Right forelimb (tissue), 1 donor: ENCODE measurements at regions not wholly inside any gene's neighbourhood (a gene's known extent, or its start where the extent isn't known, plus 50 kb on each side); places are given as distances from the start of the nearest gene placed in this dataset.

ENCODE experiments used
- DNase-seq: peaks from one replicate; pipeline ENCODE4 v3.0.0-alpha.2; 2018

DNA sequence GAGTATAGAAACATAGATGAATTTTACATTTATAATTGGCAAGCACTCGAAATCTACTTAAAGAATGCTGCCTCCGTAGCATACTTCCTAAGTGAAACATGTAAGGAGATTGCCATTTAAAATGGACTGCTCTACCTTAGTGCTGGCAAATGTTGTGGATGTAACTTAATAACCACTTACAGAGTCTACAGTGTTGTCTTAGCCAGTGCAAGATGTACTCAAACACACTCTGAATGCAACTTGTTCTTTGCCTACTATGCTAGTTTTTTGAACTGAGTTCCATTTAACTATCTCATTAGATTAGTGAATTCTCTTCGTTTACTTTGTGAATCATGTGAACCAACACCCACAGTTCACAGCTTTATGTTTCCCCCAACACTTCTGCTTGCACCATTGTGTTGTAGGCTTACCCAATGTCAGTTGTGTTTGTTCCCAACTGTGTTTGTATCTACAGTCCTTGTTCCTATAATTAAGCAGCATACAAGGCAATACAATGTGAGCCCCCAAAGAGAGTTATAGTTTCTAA lies 345.5 kb upstream of the LYPLAL1 start:
- DNase-seq: no peak

- DNase-seq: peak; percentile 44
Measured at GRCh38 chr1:218829097-218829496, 344.6 kb upstream of the LYPLAL1 start.

DNA sequence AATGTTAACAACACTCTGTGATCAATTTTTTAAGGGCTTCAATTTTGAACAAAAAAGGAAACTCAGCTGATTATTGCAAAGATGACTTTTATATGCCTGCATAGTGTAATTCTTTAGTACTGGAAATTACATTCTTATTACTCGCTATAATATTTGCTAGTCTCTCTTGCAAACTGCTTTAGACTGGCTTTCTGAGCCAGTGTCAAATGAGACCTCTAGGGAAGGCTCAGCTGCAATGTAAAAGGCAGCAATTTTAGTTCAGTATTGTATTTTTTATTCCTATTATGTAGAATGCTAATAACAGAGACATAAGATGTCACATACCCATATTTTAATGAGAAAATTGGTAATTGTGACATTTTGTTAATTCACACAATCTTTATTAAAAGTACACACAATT lies 338.1 kb upstream of the LYPLAL1 start:
- DNase-seq: no peak

DNA sequence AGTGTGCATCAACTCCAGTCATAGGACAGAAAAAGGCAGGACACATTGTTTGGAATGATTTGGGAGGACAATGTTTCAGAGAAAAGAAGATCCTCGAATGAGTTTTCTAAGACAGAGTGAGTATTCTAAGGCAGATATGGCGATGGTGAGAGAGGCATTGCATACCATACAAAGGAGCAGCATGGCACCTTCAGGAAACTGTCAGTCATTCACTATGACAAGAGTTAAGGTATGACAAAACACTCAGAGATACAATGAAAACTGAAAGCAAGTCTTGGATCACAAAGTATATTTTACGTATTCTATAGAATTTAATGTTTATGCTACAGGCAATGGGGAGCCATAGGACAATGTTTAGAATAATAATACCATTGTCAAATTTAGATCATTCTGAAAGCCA lies 337.4 kb upstream of the LYPLAL1 start:
- no peak for DNase-seq

GRCh38 chr1:218837051-218837450 lies 336.6 kb upstream of the LYPLAL1 start:
- no peak for DNase-seq

DNA sequence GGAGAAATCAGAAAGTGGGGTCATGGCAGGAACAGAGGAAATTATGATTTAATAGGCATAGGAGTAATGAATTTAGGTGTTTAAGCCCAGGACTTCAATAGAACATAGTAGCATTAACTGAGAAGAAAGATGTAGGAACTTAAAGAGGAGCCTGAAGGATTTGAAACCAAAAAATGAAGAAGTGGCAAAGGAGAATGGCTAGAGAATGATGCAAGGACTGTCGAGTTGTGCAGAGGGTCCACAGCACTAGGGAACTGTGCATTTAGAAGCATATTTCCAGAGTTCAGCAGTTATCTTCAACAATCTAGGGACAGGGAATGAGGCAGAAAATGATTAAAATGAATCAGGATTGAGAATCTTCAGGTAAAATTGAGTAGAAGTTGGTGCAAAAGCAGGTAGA lies 328.1 kb upstream of the LYPLAL1 start:
- DNase-seq: no peak

- no peak for DNase-seq
Measured at GRCh38 chr1:218846181-218846580, 327.5 kb upstream of the LYPLAL1 start.

DNA sequence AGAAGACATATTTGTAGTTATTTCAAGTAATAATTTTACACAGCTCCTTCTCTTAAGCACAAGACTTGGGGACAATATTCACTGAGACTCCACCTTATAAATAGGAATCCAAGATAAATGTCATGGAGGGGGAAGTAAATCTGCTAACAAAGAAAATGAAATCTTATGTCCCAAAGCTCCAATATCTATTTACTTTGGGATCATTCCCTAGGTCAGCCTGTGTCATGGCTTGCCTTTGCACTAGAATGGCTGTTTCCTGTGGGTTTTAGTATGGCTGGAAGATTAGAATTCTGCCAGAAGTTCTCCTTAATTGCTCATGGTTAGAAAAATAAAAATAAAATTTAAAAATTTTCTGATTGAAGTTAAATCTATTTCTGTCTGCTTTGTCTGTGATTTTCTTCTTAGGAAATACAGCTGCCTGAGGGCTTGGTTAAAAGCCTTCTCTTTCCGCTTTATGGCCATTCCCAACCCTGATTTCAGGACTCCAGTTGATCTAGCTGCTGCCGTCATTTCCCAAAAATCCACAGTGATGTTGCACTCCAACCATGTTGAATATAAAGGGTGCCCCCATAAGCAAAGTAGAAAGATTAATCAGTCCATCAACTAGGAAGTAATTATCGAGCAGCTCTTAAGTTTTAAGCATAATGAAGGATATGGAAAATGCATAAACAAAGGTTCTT lies 326.4 kb upstream of the LYPLAL1 start:
- no peak for DNase-seq

DNA sequence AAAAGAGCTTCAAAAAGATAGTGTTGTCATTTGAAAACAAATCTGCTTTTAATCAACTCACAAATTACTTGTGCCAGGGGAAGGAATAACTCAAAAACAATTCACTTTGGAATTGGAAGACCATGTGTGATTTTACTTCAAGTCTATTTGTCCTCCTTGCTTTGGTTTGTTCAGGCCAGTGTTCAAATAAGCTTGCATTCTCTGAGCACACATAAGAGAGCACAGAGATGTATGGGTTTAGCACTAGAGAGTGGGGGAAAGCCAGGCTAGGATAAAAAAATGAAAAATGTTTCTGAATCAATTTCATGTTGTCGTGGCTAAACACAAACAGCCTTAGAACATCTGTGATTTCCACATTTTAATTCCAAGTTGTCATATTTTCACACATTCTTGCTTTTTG lies 325.7 kb upstream of the LYPLAL1 start:
- DNase-seq: no peak

DNA sequence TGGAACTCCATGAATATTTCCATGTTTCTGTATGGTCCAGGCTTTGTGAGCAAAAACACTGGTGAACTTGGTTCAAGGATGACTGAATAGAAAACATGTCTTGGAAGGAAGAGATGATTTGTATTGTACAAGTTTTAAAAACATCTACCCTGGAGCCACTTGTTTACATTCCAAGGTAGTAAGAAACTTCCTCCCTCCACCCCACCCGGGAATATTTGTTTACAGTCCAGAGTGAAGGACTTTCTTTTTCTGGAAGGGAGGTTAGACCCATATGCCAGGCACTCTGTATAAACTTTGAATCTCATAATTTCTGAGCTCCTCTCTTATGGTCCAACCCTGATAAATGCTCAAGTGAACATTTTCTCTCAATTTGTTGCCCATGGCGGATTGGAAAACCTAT lies 323.3 kb upstream of the LYPLAL1 start:
- DNase-seq: no peak

GRCh38 chr1:218851586-218851985 lies 322.1 kb upstream of the LYPLAL1 start:
- peak; percentile 54 for DNase-seq

- peak; percentile 44 for DNase-seq
Measured at GRCh38 chr1:218852527-218852926, 321.2 kb upstream of the LYPLAL1 start.

DNA sequence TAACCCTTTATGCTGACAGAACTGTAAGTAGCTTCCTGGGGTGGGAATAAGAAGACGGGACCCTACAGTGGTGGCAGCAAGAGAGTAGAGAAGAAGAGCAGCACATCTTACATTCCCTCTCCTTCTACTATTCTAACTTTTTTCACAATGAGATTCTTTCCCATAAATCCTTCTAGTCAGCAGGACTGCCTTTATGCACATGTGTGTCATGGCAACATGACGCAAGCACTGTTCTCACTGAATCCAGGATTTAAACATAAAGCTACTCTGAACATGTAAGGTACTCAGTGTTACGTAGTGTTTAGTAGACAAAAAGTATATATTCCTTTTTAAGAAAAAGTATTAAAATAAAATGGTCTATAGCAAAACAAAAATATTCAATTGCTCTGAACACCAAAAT lies 309.7 kb upstream of the LYPLAL1 start:
- DNase-seq: no peak

- no peak for DNase-seq
Measured at GRCh38 chr1:218865591-218865990, 308.1 kb upstream of the LYPLAL1 start.

GRCh38 chr1:218866507-218866906 lies 307.2 kb upstream of the LYPLAL1 start:
- DNase-seq: no peak

- no peak for DNase-seq
Measured at GRCh38 chr1:218867066-218867465, 306.6 kb upstream of the LYPLAL1 start.

GRCh38 chr1:218867941-218868626 lies 305.6 kb upstream of the LYPLAL1 start:
- DNase-seq: no peak

- no peak for DNase-seq
Measured at GRCh38 chr1:218869276-218869675, 304.4 kb upstream of the LYPLAL1 start.

DNA sequence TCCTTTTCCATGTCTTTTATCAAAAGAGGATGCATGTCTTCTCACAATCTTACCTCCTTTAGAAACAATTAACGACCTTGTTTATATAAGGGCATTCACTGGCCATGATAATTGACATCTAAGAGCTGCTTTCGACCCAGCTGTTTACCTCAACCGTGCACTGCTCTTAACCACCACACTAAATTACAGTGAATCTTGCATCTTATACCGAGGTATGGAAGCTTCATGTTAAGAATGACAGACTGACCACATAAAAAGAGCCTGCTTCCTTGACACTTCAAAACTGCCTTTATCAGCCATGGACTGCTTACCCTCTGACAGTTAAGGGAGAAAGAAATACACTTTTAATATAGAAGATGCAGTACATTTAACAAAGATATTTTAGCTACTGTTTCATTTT lies 301.7 kb upstream of the LYPLAL1 start:
- no peak for DNase-seq

- DNase-seq: no peak
Measured at GRCh38 chr1:218872928-218873327, 300.8 kb upstream of the LYPLAL1 start.

DNA sequence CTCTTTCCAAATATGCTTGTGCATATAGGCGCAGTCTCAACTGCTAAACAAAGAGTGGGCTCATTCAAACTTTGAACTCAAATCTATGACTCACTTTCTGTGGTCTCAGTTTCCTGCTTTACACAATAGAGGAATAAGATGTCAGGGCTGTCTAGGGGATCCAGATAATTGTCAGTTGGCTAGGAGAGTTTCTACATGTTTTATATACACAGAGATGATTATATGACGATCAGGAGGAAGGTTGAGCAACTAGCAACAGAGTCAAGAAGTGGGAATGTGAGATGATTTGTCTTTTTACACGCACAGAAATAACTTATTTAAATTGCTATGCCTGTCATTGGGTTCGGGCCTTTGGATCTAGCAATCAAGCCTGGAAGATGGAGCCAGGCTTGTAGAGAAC lies 299.4 kb upstream of the LYPLAL1 start:
- DNase-seq: no peak

DNA sequence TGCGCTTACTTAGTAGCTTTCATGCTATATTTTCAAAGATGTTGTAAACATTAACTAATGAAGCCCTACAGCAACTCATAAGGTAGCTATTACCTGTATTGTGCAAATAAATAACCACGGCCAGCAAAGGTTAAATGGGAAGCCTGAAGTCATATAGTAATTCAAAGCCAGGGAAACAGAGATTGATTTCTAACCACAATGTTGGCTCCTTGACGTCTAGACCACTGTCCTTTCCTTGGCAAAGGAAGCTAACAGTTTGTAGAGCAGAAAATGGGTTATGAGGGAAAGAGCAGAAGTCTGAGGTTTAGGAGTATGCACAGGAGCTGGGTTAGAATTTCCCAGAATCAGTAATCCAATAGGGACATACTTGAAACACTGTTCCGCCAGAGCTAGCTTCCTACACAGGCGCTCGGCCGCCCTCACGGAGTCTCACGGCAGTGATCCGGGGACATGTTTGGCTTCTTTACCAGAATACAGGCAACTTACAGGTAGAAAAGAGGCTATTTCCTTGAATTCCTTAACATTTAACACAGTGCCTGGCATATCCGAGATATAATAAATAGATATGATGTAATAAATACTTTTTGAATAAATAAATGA lies 298.8 kb upstream of the LYPLAL1 start:
- no peak for DNase-seq

DNA sequence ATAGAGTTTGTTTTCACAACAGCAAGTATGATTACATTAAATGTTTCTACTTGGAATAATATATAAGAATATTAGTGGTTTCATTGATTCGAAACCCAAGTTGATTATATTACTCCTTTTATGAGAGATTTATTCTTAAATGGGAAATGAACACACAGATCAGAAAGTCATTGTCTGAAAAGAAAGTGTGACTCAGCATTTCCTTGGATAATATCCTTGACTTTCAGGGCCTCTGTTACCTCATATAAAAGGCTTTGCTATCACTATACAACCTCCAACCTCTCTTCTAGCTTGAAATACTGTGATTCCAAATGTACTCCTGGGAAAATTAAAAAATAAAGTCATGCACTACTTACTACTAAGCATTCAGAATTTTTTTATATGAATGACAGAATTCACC lies 295.3 kb upstream of the LYPLAL1 start:
- DNase-seq: no peak

DNA sequence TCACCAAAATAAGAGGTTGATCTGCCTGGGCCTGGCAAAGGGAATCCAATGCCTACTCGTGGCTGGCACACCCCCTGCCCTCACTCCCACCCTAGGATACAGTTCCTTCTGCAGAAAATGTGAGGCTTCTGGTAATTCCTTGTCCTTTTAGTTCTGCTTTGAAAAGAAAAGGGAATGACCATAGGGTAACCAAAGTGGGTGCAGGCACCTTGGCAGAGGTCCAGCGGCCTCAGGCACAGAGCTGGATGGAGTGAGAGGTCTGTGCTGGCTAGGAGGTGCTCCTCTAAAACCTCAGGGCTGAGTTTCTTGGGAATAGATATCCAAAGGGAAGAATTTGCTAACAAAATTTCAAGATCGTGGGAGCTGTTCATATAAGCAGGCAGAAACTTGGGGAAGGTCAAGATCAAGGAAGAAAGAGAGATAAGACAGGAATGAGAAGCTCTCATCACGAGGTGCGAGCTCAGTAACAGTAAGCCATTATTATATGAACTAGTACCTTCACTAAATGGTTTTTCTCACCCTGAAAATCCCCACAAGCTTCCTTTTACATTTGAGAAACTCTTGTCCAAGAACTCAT lies 293.1 kb upstream of the LYPLAL1 start:
- DNase-seq: no peak
